GM21515 (cell line): ENCODE measurements at regions not wholly inside any gene's neighbourhood (a gene's known extent, or its start where the extent isn't known, plus 50 kb on each side); places are given as distances from the start of the nearest gene placed in this dataset.
"Not testable (repeated sequence)": the region's sequence is repeated elsewhere in the genome, so short reads cannot be mapped to it uniquely, and the experiment has no call there.

Experiments
- ATAC-seq: cut with Tn5 transposase; IDR thresholded peaks from one replicate; pipeline ENCODE4 v1.9.1; 2021; ENCODE audit not compliant: unreplicated experiment

- no peak for ATAC-seq
These were observed 421.5 kb downstream of the FUT8 start for GRCh38 chr14:65834051-65834450.

GRCh38 chr14:65834812-65835211, 422.3 kb downstream of the FUT8 start:
- no peak for ATAC-seq

- no peak for ATAC-seq
These were observed 423.0 kb downstream of the FUT8 start for GRCh38 chr14:65835501-65835900.

- ATAC-seq, result no peak
These were observed 426.0 kb downstream of the FUT8 start for GRCh38 chr14:65838565-65838964.

- ATAC-seq, result no peak
These were observed 427.7 kb downstream of the FUT8 start for GRCh38 chr14:65840118-65840751.

- ATAC-seq, result no peak
These were observed 428.3 kb downstream of the FUT8 start for GRCh38 chr14:65840786-65841185.

- no peak for ATAC-seq
These were observed 433.8 kb downstream of the FUT8 start for GRCh38 chr14:65846196-65846868.

GRCh38 chr14:65847075-65847847, 434.7 kb downstream of the FUT8 start:
- ATAC-seq, result no peak

GRCh38 chr14:65847931-65848330, 435.4 kb downstream of the FUT8 start:
- ATAC-seq, result not testable (repeated sequence)

- ATAC-seq, result no peak
These were observed 436.6 kb downstream of the FUT8 start for GRCh38 chr14:65849091-65849490.

GRCh38 chr14:65849558-65849957, 437.0 kb downstream of the FUT8 start:
- ATAC-seq, result no peak

- ATAC-seq, result no peak
These were observed 438.1 kb downstream of the FUT8 start for GRCh38 chr14:65850429-65851135.

- no peak for ATAC-seq
These were observed 440.2 kb downstream of the FUT8 start for GRCh38 chr14:65852689-65853088.

GRCh38 chr14:65853407-65853955, 441.0 kb downstream of the FUT8 start:
- no peak for ATAC-seq

- ATAC-seq, result no peak
These were observed 441.7 kb downstream of the FUT8 start for GRCh38 chr14:65854215-65854614.

GRCh38 chr14:65860956-65861611, 448.6 kb downstream of the FUT8 start:
- no peak for ATAC-seq

GRCh38 chr14:65864549-65864948, 452.0 kb downstream of the FUT8 start:
- no peak for ATAC-seq

- no peak for ATAC-seq
These were observed 452.5 kb downstream of the FUT8 start for GRCh38 chr14:65864984-65865383.

- no peak for ATAC-seq
These were observed 453.9 kb downstream of the FUT8 start for GRCh38 chr14:65866448-65866847.

- no peak for ATAC-seq
These were observed 454.4 kb downstream of the FUT8 start for GRCh38 chr14:65866886-65867285.

GRCh38 chr14:65867333-65867732, 454.8 kb downstream of the FUT8 start:
- no peak for ATAC-seq
